HG02623 (cell line): ENCODE measurements at regions not wholly inside any gene's neighbourhood (a gene's known extent, or its start where the extent isn't known, plus 50 kb on each side); places are given as distances from the start of the nearest gene placed in this dataset.
"Not testable (repeated sequence)": the region's sequence is repeated elsewhere in the genome, so short reads cannot be mapped to it uniquely, and the experiment has no call there.

Experiments used
- ATAC-seq: cut with Tn5 transposase; IDR thresholded peaks from one replicate; pipeline ENCODE4 v1.9.1; 2021; ENCODE audit warnings: moderate library complexity; ENCODE audit not compliant: unreplicated experiment

- no peak for ATAC-seq
Measured at GRCh38 chr1:38677756-38678155, 181.8 kb downstream of the RRAGC start.

DNA sequence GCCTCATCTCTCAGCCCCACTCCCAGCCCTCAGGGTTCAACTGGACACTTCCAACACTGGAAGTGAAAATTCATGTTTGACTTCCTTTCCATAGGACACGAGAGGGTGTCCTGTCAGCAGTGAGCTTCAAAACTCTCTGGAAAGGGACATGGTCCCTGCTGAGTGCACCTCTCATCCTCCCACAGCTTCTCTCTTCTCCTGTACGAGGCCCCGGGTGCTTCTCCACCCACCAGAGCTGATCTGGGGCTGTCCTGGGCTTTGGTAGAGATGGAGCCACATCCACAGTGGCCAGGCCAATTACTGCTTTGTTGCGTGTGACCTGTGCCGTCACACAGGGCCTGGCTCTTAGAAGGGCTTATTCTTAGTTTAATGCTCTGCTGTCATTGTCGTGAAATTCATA lies 182.3 kb downstream of the RRAGC start:
- ATAC-seq, result no peak

- no peak for ATAC-seq
Measured at GRCh38 chr1:38672692-38673091, 186.9 kb downstream of the RRAGC start.

DNA sequence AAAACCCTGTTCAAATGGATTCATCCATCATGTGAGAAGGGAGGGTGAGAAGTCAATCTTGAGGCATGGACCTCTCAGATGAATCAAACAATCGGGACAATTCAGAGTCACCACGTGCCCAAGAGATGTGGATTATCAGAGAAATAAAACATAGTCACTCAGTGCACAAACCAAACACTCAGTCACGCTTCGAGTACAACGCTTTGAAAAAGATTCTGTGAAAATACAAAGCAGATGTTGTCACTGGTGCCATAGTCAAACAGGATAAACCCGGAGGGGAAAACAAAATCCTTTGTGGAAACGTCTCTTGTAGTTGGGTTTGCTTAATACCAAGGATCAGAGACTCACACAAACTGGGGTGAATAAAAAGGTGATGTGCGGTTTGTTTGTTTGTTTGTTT lies 188.4 kb downstream of the RRAGC start:
- ATAC-seq, result no peak

DNA sequence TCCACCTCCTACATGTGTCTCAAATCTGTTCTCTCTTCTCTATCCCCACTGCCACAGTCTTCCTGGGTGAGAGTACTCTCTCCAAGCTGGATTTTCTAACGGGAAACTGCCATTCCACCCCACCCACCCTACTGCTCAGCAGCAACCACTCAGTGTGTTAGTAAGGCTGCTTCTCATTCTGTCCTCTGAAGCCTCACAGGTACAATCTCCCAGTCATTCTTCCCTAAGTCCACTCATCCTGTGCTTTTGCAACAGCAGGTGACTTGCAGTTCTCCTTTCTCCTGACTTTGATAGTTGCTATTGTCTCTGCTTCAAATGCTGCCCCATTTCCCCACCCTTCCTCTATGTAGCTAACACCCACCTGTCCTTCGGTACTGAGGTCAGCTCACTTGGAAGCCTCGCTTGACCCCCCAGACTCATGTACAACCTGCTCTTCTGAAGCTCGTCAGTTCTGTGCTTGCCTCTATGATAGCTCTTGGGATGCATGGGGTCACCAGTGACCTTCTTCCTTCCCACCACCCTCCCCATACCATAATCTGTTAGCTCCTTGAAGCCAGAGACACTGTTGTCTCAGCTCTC lies 188.9 kb downstream of the RRAGC start:
- no peak for ATAC-seq

DNA sequence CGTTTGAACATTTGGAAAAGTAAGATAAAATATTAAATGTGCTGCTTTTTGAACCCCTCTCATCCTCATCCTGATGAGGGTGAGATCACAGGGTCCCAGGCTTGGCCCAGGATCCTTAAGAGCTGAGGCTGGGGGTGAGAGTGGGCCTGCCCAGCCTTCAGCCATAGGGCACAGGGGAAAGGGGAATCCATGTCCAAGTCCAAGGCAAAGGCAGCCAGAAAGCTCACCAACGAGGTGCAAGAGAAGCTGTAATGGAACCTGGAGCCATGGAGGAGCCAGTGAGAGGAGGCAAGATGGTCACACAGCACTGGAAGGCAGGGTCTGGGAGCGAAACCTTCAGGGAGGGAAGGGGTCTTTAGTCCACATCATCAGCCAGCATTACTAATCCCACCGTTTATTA lies 191.9 kb downstream of the RRAGC start:
- no peak for ATAC-seq

- no peak for ATAC-seq
Measured at GRCh38 chr1:38662126-38662525, 197.4 kb downstream of the RRAGC start.

DNA sequence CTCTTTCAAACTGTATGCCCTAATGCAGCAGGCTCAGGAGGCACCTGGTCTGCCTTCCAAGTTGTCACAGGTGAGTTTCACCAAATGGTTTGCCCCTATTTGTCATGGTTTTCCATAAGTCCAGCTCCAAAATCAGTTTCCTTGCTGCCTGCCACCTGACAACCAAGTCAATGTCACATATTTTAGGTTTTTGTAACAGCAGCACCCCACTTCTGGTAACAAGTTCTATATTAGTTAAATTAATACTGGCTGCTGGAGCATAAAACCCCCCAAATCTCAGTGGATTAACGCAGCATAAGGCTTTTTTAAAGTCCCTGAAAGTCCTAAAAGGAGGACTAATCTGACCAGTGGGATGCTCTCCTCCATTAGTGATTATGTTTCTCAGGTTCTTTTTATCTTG lies 200.7 kb downstream of the RRAGC start:
- no peak for ATAC-seq

DNA sequence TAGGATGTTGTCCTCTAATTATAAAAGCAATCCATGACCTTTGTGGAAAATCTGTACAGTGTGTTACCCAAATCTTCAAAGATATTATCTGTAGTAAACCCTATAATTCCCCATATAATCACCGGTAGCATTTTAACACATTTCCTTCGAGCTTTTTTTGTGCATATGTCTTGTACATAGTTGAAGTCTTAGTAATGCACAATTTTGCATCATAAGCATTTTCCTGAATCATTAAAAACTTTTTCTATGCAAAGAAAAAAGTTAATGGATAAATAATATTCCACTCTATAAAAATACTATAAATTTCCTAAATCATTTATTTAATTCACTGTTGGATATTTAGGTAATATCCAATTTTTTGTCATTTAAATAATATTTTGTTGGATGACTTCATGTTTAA lies 201.7 kb downstream of the RRAGC start:
- no peak for ATAC-seq

GRCh38 chr1:38657207-38657840 lies 202.2 kb downstream of the RRAGC start:
- no peak for ATAC-seq

DNA sequence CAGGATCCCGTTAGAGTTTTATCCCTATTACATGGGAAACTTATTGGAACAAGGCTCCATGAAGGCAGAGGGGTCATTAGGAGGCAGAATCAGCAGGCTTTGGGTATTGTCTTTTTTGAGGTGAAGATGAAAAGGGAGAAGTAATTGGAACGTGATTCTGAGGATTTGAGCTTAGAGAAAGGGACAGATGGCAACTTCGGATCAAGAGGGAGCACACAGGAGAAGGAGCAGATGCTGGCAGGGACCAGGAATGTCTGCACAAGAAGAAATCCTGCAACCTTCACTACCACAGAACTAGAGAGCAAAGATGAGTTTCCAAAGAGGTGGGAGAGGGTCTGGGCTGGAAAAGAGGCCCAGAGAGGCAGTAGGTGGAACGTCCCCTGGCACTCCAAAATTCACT lies 202.8 kb downstream of the RRAGC start:
- no peak for ATAC-seq

DNA sequence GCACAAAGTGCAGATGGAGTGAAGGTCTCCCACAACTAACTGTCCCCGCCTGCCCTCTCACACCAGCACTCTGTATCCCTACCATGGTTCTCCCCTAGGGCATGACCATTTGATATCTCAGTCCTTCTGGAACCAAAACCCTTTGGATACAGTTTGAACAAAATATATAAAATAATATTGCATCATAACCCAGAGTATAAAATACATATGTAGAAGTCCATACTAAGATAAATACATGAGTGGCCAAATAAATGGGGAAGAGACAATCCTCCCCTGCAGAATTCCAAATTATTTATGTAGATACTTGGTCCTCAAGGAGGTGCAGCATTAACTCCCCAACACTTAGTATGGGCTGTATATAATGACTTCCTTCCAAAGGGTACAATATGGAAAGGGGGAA lies 207.4 kb downstream of the RRAGC start:
- ATAC-seq, result no peak

DNA sequence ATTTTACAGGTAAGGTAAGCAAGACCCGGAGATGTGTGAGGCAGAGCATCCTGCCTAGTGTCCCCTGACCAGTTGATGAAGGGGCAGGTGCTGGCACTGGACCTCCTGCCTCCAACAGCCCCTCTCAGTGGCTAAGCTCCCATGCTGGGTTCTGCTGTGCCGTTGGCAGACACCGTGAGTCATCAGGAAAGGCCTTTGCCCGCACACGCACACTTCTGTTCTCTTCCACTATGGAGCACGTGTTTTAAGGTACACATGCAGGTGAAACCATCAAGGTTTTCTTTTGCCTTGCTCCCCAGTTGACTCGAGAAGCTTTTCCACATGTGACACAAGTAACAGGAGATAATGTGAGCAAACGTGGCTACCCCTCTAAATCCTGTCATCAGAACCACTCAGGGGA lies 207.9 kb downstream of the RRAGC start:
- ATAC-seq, result no peak

- no peak for ATAC-seq
Measured at GRCh38 chr1:38648417-38648816, 211.2 kb downstream of the RRAGC start.

- ATAC-seq, result not testable (repeated sequence)
Measured at GRCh38 chr1:38647341-38647740, 212.2 kb downstream of the RRAGC start.

GRCh38 chr1:38644092-38644491 lies 215.5 kb downstream of the RRAGC start:
- ATAC-seq, result no peak

GRCh38 chr1:38641661-38642060 lies 217.9 kb downstream of the RRAGC start:
- no peak for ATAC-seq

- ATAC-seq, result no peak
Measured at GRCh38 chr1:38640371-38640770, 219.2 kb downstream of the RRAGC start.

- no peak for ATAC-seq
Measured at GRCh38 chr1:38628241-38628640, 231.3 kb downstream of the RRAGC start.

DNA sequence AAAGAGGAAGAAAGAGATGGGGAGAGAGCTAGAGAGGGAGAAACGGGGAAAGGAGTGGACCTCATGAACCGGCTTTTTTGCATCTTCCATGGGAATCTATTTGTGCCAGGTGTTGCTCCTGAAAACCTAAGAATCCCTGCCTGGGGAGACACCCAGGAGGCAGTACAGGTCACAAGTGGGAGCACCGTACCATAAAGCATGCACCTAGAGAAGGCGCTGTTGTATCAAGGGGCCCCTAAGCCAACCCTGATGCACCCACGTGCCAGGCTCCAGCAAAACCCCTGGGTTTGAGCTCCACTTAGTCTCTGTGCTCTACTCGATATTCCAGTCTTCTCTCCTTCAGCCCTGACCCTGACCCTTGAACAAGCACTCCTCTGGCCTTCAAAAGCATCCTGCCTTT lies 233.6 kb downstream of the RRAGC start:
- ATAC-seq, result no peak

DNA sequence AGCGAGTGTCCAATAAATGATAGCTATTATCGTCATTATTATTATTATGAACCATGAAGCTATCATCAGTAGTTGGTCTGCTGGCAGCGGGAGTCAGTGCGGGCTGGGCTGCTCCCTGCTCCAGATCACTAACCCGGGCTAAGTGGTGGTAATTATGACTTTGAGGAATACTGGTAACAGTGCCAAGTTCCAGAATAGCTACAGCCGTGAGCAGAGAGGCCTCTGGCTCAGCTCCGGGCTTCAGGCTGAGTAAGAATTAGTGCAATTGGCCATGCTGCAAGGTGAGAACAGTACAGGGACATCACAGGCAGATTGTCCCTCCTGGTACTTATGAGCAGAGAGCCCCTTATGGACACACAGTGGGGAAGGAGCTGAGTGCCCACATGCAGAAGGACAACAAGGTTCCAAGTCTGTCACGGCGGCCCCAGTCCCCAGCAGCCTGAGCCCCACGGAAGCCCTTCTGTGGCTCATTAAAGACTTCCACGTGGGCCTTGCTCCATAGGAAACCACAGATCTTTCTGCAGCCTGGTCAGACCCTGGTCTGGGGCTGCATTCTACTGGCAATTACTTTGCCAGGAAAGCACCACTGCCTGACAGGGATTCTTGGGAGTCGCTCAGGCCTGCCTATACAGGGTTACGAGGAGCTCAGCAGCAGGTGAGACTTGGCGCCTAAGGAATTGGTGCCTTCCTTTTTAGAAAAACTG lies 235.1 kb downstream of the RRAGC start:
- ATAC-seq, result no peak

DNA sequence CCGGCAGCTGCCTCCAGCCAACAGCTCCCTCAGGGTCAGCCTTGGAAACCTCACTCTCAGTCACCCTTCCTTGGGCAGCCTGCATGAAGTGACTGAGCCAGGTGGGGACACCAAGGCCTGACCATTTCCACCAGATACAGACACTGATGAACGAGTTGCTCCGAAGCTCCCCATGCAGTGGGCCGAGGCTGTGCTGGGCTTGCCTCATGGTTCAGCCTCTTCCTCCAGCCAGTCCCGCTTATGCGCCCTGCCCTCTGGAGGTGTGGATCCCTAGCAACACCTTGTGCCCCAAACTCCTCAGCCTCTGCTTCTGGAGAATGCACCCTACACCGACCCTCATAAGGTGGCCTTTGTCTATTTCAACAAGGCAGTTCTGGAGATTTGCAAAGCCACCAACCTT lies 236.0 kb downstream of the RRAGC start:
- ATAC-seq, result no peak

- no peak for ATAC-seq
Measured at GRCh38 chr1:38622197-38622596, 237.4 kb downstream of the RRAGC start.
